C4-2B (cell line): ENCODE measurements at regions not wholly inside any gene's neighbourhood (a gene's known extent, or its start where the extent isn't known, plus 50 kb on each side); places are given as distances from the start of the nearest gene placed in this dataset.

Experiments used
- CTCF ChIP-seq: fragments of 450-650 bp; conservative IDR thresholded peaks from 2 replicates; pipeline ENCODE4 v1.5.1; 2017; ENCODE audit warnings: mild to moderate bottlenecking
- ZFX ChIP-seq: fragments of 450-650 bp; IDR thresholded peaks from 2 replicates; pipeline ENCODE4 v1.6.1; 2017

GRCh38 chr2:215567504-215567903, 131.6 kb upstream of the FN1 start:
- TF ChIP-seq CTCF (no peak), ZFX (no peak)
